HEK293 (cell line): ENCODE measurements at regions not wholly inside any gene's neighbourhood (a gene's known extent, or its start where the extent isn't known, plus 50 kb on each side); places are given as distances from the start of the nearest gene placed in this dataset.

Experiments
- CTCF ChIA-PET: fragments of 350-600 bp; formaldehyde crosslinking; extraction: SDS; loops from one replicate; lab custom pipeline; 2021; ENCODE audit warnings: antibody characterized with exemption; lab: Yijun Ruan, JAX
- POLR2A ChIA-PET: fragments of 300-600 bp; formaldehyde crosslinking; extraction: SDS; loops from one replicate; lab custom pipeline; 2020; ENCODE audit warnings: antibody characterized with exemption, inconsistent platforms; lab: Yijun Ruan, JAX
- H3K27ac ChIP-seq: fragments of 200-500 bp; sonication (Bioruptor generic); 2 replicates; pipeline ENCODE4 v1.5.1; 2014; ENCODE audit warnings: low read depth, low read length, control low read depth, inconsistent platforms; ENCODE audit errors: extremely low read depth
- H3K36me3 ChIP-seq, 2 experiments: fragments of 200-500 bp in 1 of 2; sonication (Bioruptor generic) in 1 of 2; 1 replicate in 1 of 2; 2 replicates in 1 of 2; pipeline ENCODE4 v1.5.1; 2014 to 2017; ENCODE audit warnings: inconsistent platforms in 2 of 2, low read length in 2 of 2; ENCODE audit not compliant: control insufficient read depth in 2 of 2, insufficient read depth in 1 of 2
- H3K4me1 ChIP-seq: fragments of 200-500 bp; sonication (Bioruptor generic); 2 replicates; pipeline ENCODE4 v1.5.1; 2014; ENCODE audit warnings: mild to moderate bottlenecking, low read length, inconsistent platforms; ENCODE audit not compliant: control insufficient read depth, insufficient read depth
- H3K4me3 ChIP-seq: 2 replicates; pipeline ENCODE4 v1.5.1; 2011; ENCODE audit warnings: low read depth, mild to moderate bottlenecking, control low read depth, low read length, moderate library complexity
- H3K9me3 ChIP-seq: fragments of 200-500 bp; sonication (Bioruptor generic); 2 replicates; pipeline ENCODE4 v1.5.1; 2014; ENCODE audit warnings: low read depth, low read length, inconsistent platforms; ENCODE audit not compliant: control insufficient read depth, insufficient read depth
- BCL11A ChIP-seq: fragments of 450-650 bp; formaldehyde crosslinking; IDR thresholded peaks from 2 replicates; pipeline ENCODE4 v1.5.1; 2016; ENCODE audit warnings: low read depth, missing biosample characterization, missing genetic modification characterization
- FEZF1 ChIP-seq: fragments of 450-650 bp; formaldehyde crosslinking; IDR thresholded peaks from 2 replicates; pipeline ENCODE4 v1.5.1; 2016; ENCODE audit warnings: missing biosample characterization, missing genetic modification characterization
- GLI2 ChIP-seq: fragments of 450-650 bp; formaldehyde crosslinking; IDR thresholded peaks from 2 replicates; pipeline ENCODE4; 2017; ENCODE audit warnings: missing biosample characterization, missing genetic modification characterization, low read depth, borderline replicate concordance
- HOXD13 ChIP-seq: sonication (generic); formaldehyde crosslinking; IDR thresholded peaks from 2 replicates; pipeline ENCODE4 v1.8.0; 2022; ENCODE audit warnings: missing genetic modification reagents, borderline replicate concordance
- OVOL3 ChIP-seq: fragments of 450-650 bp; formaldehyde crosslinking; IDR thresholded peaks from 2 replicates; pipeline ENCODE4 v1.5.1; 2016; ENCODE audit warnings: missing biosample characterization, missing genetic modification characterization
- REST ChIP-seq: fragments of 450-650 bp; formaldehyde crosslinking; IDR thresholded peaks from 2 replicates; pipeline ENCODE4 v1.5.1; 2016; ENCODE audit warnings: missing biosample characterization, missing genetic modification characterization
- SCRT2 ChIP-seq: fragments of 450-650 bp; formaldehyde crosslinking; IDR thresholded peaks from 2 replicates; pipeline ENCODE4 v1.5.1; 2016; ENCODE audit warnings: missing biosample characterization, missing genetic modification characterization
- ZNF169 ChIP-seq: fragments of 450-650 bp; formaldehyde crosslinking; IDR thresholded peaks from 2 replicates; pipeline ENCODE4 v1.5.1; 2016; ENCODE audit warnings: missing biosample characterization, missing genetic modification characterization
- ZNF214 ChIP-seq: fragments of 450-650 bp; formaldehyde crosslinking; IDR thresholded peaks from 2 replicates; pipeline ENCODE4 v1.5.1; 2017; ENCODE audit warnings: missing biosample characterization, mild to moderate bottlenecking, missing genetic modification characterization, borderline replicate concordance
- ZNF221 ChIP-seq: fragments of 450-650 bp; formaldehyde crosslinking; IDR thresholded peaks from 2 replicates; pipeline ENCODE4 v1.5.1; 2017; ENCODE audit warnings: missing biosample characterization, missing genetic modification characterization, borderline replicate concordance
- ZNF223 ChIP-seq: fragments of 450-650 bp; formaldehyde crosslinking; IDR thresholded peaks from 2 replicates; pipeline ENCODE4 v1.5.1; 2016; ENCODE audit warnings: missing biosample characterization, missing genetic modification characterization
- ZNF341 ChIP-seq: fragments of 450-650 bp; formaldehyde crosslinking; IDR thresholded peaks from 2 replicates; pipeline ENCODE4; 2016; ENCODE audit warnings: low read depth, missing biosample characterization, missing genetic modification characterization
- ZNF350 ChIP-seq: fragments of 450-650 bp; formaldehyde crosslinking; IDR thresholded peaks from 2 replicates; pipeline ENCODE4 v1.5.0; 2017; ENCODE audit warnings: missing biosample characterization, mild to moderate bottlenecking, missing genetic modification characterization
- ZNF362 ChIP-seq: fragments of 450-650 bp; formaldehyde crosslinking; IDR thresholded peaks from 2 replicates; pipeline ENCODE4 v1.5.1; 2016; ENCODE audit warnings: missing biosample characterization, missing genetic modification characterization
- ZNF366 ChIP-seq: fragments of 450-650 bp; formaldehyde crosslinking; conservative IDR thresholded peaks from 2 replicates; pipeline ENCODE4 v1.5.1; 2016; ENCODE audit warnings: missing biosample characterization, missing genetic modification characterization
- ZNF391 ChIP-seq: fragments of 450-650 bp; formaldehyde crosslinking; IDR thresholded peaks from 2 replicates; pipeline ENCODE4 v1.5.1; 2016; ENCODE audit warnings: low read depth, missing biosample characterization, missing genetic modification characterization, borderline replicate concordance
- ZNF416 ChIP-seq: fragments of 450-650 bp; formaldehyde crosslinking; IDR thresholded peaks from 2 replicates; pipeline ENCODE4 v1.5.1; 2016; ENCODE audit warnings: missing biosample characterization, missing genetic modification characterization
- ZNF423 ChIP-seq: fragments of 450-650 bp; formaldehyde crosslinking; IDR thresholded peaks from 2 replicates; pipeline ENCODE4 v1.5.1; 2016; ENCODE audit warnings: missing biosample characterization, missing genetic modification characterization
- ZNF433 ChIP-seq: fragments of 450-650 bp; formaldehyde crosslinking; IDR thresholded peaks from 2 replicates; pipeline ENCODE4 v1.5.1; 2016; ENCODE audit warnings: missing biosample characterization, missing genetic modification characterization, low read depth
- ZNF529 ChIP-seq: fragments of 450-650 bp; formaldehyde crosslinking; IDR thresholded peaks from 2 replicates; pipeline ENCODE4 v1.5.1; 2017; ENCODE audit warnings: missing genetic modification characterization, missing biosample characterization; ENCODE audit not compliant: insufficient replicate concordance
- ZNF548 ChIP-seq: fragments of 450-650 bp; formaldehyde crosslinking; IDR thresholded peaks from 2 replicates; pipeline ENCODE4 v1.5.1; 2016; ENCODE audit warnings: missing biosample characterization, missing genetic modification characterization
- ZNF585B ChIP-seq: fragments of 450-650 bp; formaldehyde crosslinking; IDR thresholded peaks from 2 replicates; pipeline ENCODE4 v1.5.1; 2016; ENCODE audit warnings: missing biosample characterization, missing genetic modification characterization
- ZNF623 ChIP-seq: fragments of 450-650 bp; formaldehyde crosslinking; IDR thresholded peaks from 2 replicates; pipeline ENCODE4 v1.5.1; 2016; ENCODE audit warnings: missing biosample characterization, missing genetic modification characterization
- ZNF768 ChIP-seq: fragments of 450-650 bp; formaldehyde crosslinking; IDR thresholded peaks from 2 replicates; pipeline ENCODE4 v1.5.1; 2018; ENCODE audit warnings: missing biosample characterization, mild to moderate bottlenecking, missing genetic modification characterization
- ZNF792 ChIP-seq: fragments of 450-650 bp; formaldehyde crosslinking; IDR thresholded peaks from 2 replicates; pipeline ENCODE4 v1.5.1; 2016; ENCODE audit warnings: missing biosample characterization, missing genetic modification characterization
- TF ChIP-seq, protein P1 (sequence below): fragments of 450-650 bp; formaldehyde crosslinking; IDR thresholded peaks from 2 replicates; pipeline ENCODE4 v1.5.1; 2016; ENCODE audit warnings: missing biosample characterization, missing genetic modification characterization

DNA sequence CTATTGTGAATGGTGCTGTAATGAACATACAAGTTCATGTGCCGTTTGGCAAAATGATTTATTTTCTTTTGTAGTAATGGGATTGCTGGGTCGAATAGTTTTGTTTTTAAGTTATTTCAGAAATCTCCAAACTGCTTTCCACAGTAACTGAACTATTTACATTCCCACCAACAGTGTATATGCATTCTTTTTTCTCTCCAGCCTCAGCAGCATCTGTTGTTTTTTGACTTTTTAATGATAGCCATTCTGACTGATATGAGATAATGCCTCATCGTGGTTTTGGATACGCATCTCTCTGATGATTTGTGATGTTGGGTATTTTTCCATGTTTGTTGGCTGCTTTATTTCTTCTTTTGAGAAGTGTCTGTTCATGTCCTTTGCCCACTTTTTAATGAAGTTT lies 246.3 kb upstream of the ADGRL3 start:
- ChIA-PET POLR2A (no interaction called here), CTCF (no interaction called here)
- Histone ChIP-seq H3K27ac (no peak overlapping the region), H3K36me3 (no peaks in the 10 kb centered on the region), H3K4me1 (no peaks in the 10 kb centered on the region), H3K4me3 (no peak overlapping the region), H3K9me3 (no peaks in the 10 kb centered on the region)
- TF ChIP-seq SCRT2 (no peak), ZNF223 (tag by site-specific recombination) (no peak), ZNF529 (no peak), ZNF169 (no peak), ZNF623 (tag by site-specific recombination) (no peak), ZNF423 (no peak), ZNF768 (tag by site-specific recombination) (no peak), BCL11A (tag by site-specific recombination) (no peak), HOXD13 (CRISPR knock-in tag) (no peak), GLI2 (tag by site-specific recombination) (no peak), REST (no peak), ZNF416 (no peak), ZNF391 (tag by site-specific recombination) (no peak), ZNF214 (tag by site-specific recombination) (no peak), ZNF350 (tag by site-specific recombination) (no peak)
- TF ChIP-seq, protein P1, sequence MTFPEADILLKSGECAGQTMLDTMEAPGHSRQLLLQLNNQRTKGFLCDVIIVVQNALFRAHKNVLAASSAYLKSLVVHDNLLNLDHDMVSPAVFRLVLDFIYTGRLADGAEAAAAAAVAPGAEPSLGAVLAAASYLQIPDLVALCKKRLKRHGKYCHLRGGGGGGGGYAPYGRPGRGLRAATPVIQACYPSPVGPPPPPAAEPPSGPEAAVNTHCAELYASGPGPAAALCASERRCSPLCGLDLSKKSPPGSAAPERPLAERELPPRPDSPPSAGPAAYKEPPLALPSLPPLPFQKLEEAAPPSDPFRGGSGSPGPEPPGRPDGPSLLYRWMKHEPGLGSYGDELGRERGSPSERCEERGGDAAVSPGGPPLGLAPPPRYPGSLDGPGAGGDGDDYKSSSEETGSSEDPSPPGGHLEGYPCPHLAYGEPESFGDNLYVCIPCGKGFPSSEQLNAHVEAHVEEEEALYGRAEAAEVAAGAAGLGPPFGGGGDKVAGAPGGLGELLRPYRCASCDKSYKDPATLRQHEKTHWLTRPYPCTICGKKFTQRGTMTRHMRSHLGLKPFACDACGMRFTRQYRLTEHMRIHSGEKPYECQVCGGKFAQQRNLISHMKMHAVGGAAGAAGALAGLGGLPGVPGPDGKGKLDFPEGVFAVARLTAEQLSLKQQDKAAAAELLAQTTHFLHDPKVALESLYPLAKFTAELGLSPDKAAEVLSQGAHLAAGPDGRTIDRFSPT (tag by site-specific recombination), result no peak

DNA sequence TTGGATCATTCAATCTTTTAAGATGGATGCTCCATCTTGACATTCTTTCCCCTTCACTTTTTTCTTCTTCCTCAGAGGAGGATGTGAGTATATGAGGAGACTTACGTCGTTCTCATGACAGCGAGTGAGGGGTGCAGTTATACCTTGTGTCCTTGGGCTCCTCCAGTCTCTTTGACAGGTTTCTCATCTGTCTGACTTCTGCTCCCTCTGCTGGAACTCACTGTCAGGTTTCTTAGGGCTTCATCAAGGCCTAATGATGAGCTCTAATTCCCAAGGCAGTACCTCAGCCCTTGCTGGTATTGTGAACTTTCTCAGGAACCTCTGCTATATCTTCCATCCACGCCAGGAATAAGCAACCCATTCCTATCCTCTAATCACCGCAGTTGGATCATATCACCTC lies 237.8 kb upstream of the ADGRL3 start:
- Histone ChIP-seq H3K4me1 (no peaks in the 10 kb centered on the region), H3K27ac (no peak overlapping the region), H3K36me3 (no peaks in the 10 kb centered on the region), H3K9me3 (no peaks in the 10 kb centered on the region), H3K4me3 (no peak overlapping the region)
- TF ChIP-seq ZNF221 (tag by site-specific recombination), result no peak
- TF ChIP-seq ZNF585B (tag by site-specific recombination), result no peak
- TF ChIP-seq FEZF1, result no peak
- TF ChIP-seq ZNF341, result no peak
- TF ChIP-seq ZNF433 (tag by site-specific recombination), result no peak
- no peak for TF ChIP-seq ZNF792
- no peak for TF ChIP-seq ZNF548
- TF ChIP-seq OVOL3 (tag by site-specific recombination), result no peak
- TF ChIP-seq ZNF366 (tag by site-specific recombination), result no peak
- TF ChIP-seq ZNF362 (tag by site-specific recombination), result no peak
- CTCF ChIA-PET, result interaction anchor here (0.6 to 0.7 kb wide), 2 partner anchors 90 to 584 kb away, joined by 3 read pairs; no protein-coding TSS in a partner anchor
- POLR2A ChIA-PET, result no interaction called here
